ENCODE measurements at regions not wholly inside any gene's neighbourhood (a gene's known extent, or its start where the extent isn't known, plus 50 kb on each side); places are given as distances from the start of the nearest gene placed in this dataset.
"Not testable (repeated sequence)": the region's sequence is repeated elsewhere in the genome, so short reads cannot be mapped to it uniquely, and the experiment has no call there.

- no peak for DNase-seq
Measured at GRCh38 chr7:87007038-87007437, 52.4 kb downstream of the ELAPOR2 start.

- no peak for DNase-seq
Measured at GRCh38 chr7:87004956-87005355, 54.5 kb downstream of the ELAPOR2 start.

GRCh38 chr7:87003872-87004798, 55.3 kb downstream of the ELAPOR2 start:
- no peak for DNase-seq

- DNase-seq = no peak
Measured at GRCh38 chr7:87001214-87001613, 58.2 kb downstream of the ELAPOR2 start.

GRCh38 chr7:87000344-87000743, 59.1 kb downstream of the ELAPOR2 start:
- no peak for DNase-seq

GRCh38 chr7:86999750-87000149, 59.7 kb downstream of the ELAPOR2 start:
- no peak for DNase-seq

GRCh38 chr7:86995814-86996213, 63.6 kb downstream of the ELAPOR2 start:
- DNase-seq = no peak

- DNase-seq = no peak
Measured at GRCh38 chr7:86995052-86995725, 64.3 kb downstream of the ELAPOR2 start.

GRCh38 chr7:86991771-86992191, 67.7 kb downstream of the ELAPOR2 start:
- no peak for DNase-seq

- no peak for DNase-seq
Measured at GRCh38 chr7:86991093-86991769, 68.2 kb downstream of the ELAPOR2 start.

- DNase-seq = no peak
Measured at GRCh38 chr7:86989407-86989806, 70.0 kb downstream of the ELAPOR2 start.

GRCh38 chr7:86987834-86988233, 71.6 kb downstream of the ELAPOR2 start:
- not testable (repeated sequence) for DNase-seq

- not testable (repeated sequence) for DNase-seq
Measured at GRCh38 chr7:86987358-86987757, 72.1 kb downstream of the ELAPOR2 start.

- DNase-seq = not testable (repeated sequence)
Measured at GRCh38 chr7:86985342-86985741, 74.1 kb downstream of the ELAPOR2 start.

GRCh38 chr7:86983654-86984053, 75.8 kb downstream of the ELAPOR2 start:
- not testable (repeated sequence) for DNase-seq

- not testable (repeated sequence) for DNase-seq
Measured at GRCh38 chr7:86981937-86982336, 77.5 kb downstream of the ELAPOR2 start.

- no peak for DNase-seq
Measured at GRCh38 chr7:86981127-86981526, 78.3 kb downstream of the ELAPOR2 start.

- DNase-seq = no peak
Measured at GRCh38 chr7:86980223-86980622, 79.2 kb downstream of the ELAPOR2 start.

- DNase-seq = peak; percentile 71
Measured at GRCh38 chr7:86978808-86979506, 80.5 kb downstream of the ELAPOR2 start.

- DNase-seq = no peak
Measured at GRCh38 chr7:86976958-86977357, 82.5 kb downstream of the ELAPOR2 start.

- DNase-seq = no peak
Measured at GRCh38 chr7:86975914-86976313, 83.5 kb downstream of the ELAPOR2 start.

GRCh38 chr7:86975449-86975848, 84.0 kb downstream of the ELAPOR2 start:
- no peak for DNase-seq

- DNase-seq = no peak
Measured at GRCh38 chr7:86972072-86972471, 87.4 kb downstream of the ELAPOR2 start.

All from CD4-positive, alpha-beta T cell treated with Interleukin-10 for 1 hour (primary cell).